HCT116 (cell line): ENCODE measurements at regions not wholly inside any gene's neighbourhood (a gene's known extent, or its start where the extent isn't known, plus 50 kb on each side); places are given as distances from the start of the nearest gene placed in this dataset.

Experiments used
- ATAC-seq: fragments of 200-7000 bp; cut with Tn5 transposase; 2 replicates; pipeline ENCODE4 v1.9.1; 2020; ENCODE audit warnings: mild to moderate bottlenecking, moderate library complexity
- BruUV-seq: library from RNA; stranded (reverse); fragments of 400-500 nt; replicated peaks from 2 replicates; lab custom pipeline; 2021; lab: Mats Ljungman, UMichigan
- CTCF ChIA-PET: fragments of 300-600 bp; sonication (Branson Sonifier 250); formaldehyde crosslinking; loops from one replicate; lab custom pipeline; 2021; ENCODE audit warnings: antibody characterized with exemption; lab: Charles Lee
- POLR2A ChIA-PET: fragments of 300-600, 350-600 bp; sonication (Branson Sonifier 250); formaldehyde crosslinking; loops from one replicate; lab custom pipeline; 2021; ENCODE audit warnings: antibody characterized with exemption; lab: Charles Lee
- RAD21 ChIA-PET, 2 experiments: fragments of 300-600 bp; sonication (Branson Sonifier 250); formaldehyde crosslinking; loops; one replicate each; lab custom pipeline; 2023; ENCODE audit warnings: low total read pairs in 2 of 2; ENCODE audit not compliant: uncharacterized antibody in 2 of 2, unreplicated experiment in 2 of 2, low non-redundant PET in 1 of 2; lab: Charles Lee
- DNase-seq: peaks from one replicate; pipeline ENCODE4 v3.0.0-alpha.2; 2010; ENCODE audit warnings: low read depth, low spot score
- H2AFZ ChIP-seq: fragments of 200-600 bp; shearing (Covaris generic), sonication (generic); 2 replicates; pipeline ENCODE4 v1.6.1; 2017; ENCODE audit warnings: low read depth, mixed run types, mixed read lengths, antibody characterized with exemption, low read length; ENCODE audit not compliant: poor library complexity, severe bottlenecking
- H3K27ac ChIP-seq: 2 replicates; pipeline ENCODE4 v1.5.1; 2012; ENCODE audit warnings: low read depth, low read length
- H3K27me3 ChIP-seq: fragments of 200-600 bp; sonication (generic); 2 replicates; pipeline ENCODE4 v1.6.1; 2016; ENCODE audit warnings: mixed run types, low read length, mixed read lengths; ENCODE audit not compliant: insufficient read depth
- H3K36me3 ChIP-seq, 2 experiments: fragments of 200-500 bp in 1 of 2; fragments of 200-600 bp in 1 of 2; sonication (Bioruptor generic) in 1 of 2; sonication (generic) in 1 of 2; 2 replicates each; pipeline versions ENCODE4 v1.5.1 to v1.6.1; 2014 to 2016; ENCODE audit warnings: low read length in 2 of 2, inconsistent platforms in 1 of 2, mixed read lengths in 1 of 2, mixed run types in 1 of 2; ENCODE audit not compliant: insufficient read depth in 2 of 2, control insufficient read depth in 1 of 2
- H3K4me1 ChIP-seq, 2 experiments: fragments of 200-600 bp in 1 of 2; sonication (generic) in 1 of 2; 2 replicates each; pipeline versions ENCODE4 v1.5.1 to v1.6.1; 2012 to 2017; ENCODE audit warnings: low read length in 2 of 2, inconsistent platforms in 1 of 2, mild to moderate bottlenecking in 1 of 2, mixed read lengths in 1 of 2, mixed run types in 1 of 2, moderate library complexity in 1 of 2; ENCODE audit not compliant: insufficient read depth in 2 of 2, control insufficient read depth in 1 of 2
- H3K4me2 ChIP-seq: fragments of 200-600 bp; sonication (generic); 2 replicates; pipeline ENCODE4 v1.6.1; 2017; ENCODE audit warnings: mixed run types, low read length, mixed read lengths
- H3K4me3 ChIP-seq, 2 experiments: fragments of 200-600 bp in 1 of 2; sonication (generic) in 1 of 2; replicated peaks in 1 of 2; 2 replicates each; pipeline ENCODE4 v1.5.1; 2011 to 2016; ENCODE audit warnings: low read length in 2 of 2, control low read depth in 1 of 2, low read depth in 1 of 2, mild to moderate bottlenecking in 1 of 2, mixed read lengths in 1 of 2, mixed run types in 1 of 2
- H3K79me2 ChIP-seq: fragments of 200-600 bp; sonication (generic); 2 replicates; pipeline ENCODE4 v1.6.1; 2017; ENCODE audit warnings: mild to moderate bottlenecking, mixed run types, low read length, moderate library complexity, mixed read lengths; ENCODE audit not compliant: insufficient read depth
- H3K9ac ChIP-seq: fragments of 200-600 bp; sonication (generic); 2 replicates; pipeline ENCODE4 v1.6.1; 2016; ENCODE audit warnings: low read length, mixed read lengths
- H3K9me2 ChIP-seq: fragments of 200-600 bp; sonication (generic), shearing (Covaris generic); 2 replicates; pipeline ENCODE4 v1.6.1; 2017; ENCODE audit warnings: mixed run types, mild to moderate bottlenecking, moderate library complexity; ENCODE audit not compliant: insufficient read depth
- H3K9me3 ChIP-seq, 2 experiments: fragments of 200-500 bp in 1 of 2; fragments of 200-600 bp in 1 of 2; sonication (Bioruptor generic) in 1 of 2; sonication (generic) in 1 of 2; 2 replicates each; pipeline ENCODE4 v1.6.1; 2014 to 2017; ENCODE audit warnings: low read length in 2 of 2, mixed read lengths in 2 of 2, inconsistent platforms in 1 of 2, low read depth in 1 of 2, mild to moderate bottlenecking in 1 of 2, mixed run types in 1 of 2, moderate library complexity in 1 of 2; ENCODE audit not compliant: control insufficient read depth in 1 of 2, insufficient read depth in 1 of 2
- H4K20me1 ChIP-seq: fragments of 200-600 bp; sonication (generic), shearing (Covaris generic); 2 replicates; pipeline ENCODE4 v1.6.1; 2017; ENCODE audit warnings: mixed run types, mild to moderate bottlenecking, moderate library complexity; ENCODE audit not compliant: insufficient read depth
- CBX3 ChIP-seq: IDR thresholded peaks from 2 replicates; pipeline ENCODE4 v1.6.1; 2012; ENCODE audit warnings: low read depth
- CTCF ChIP-seq, 3 experiments: fragments of 200-600 bp in 1 of 3; sonication (generic) in 1 of 3; IDR thresholded peaks in 2 of 3; conservative IDR thresholded peaks in 1 of 3; 2 replicates each; pipeline ENCODE4 v1.5.1; 2012 to 2017; ENCODE audit warnings: low read depth in 2 of 3, low read length in 2 of 3, antibody characterized with exemption in 1 of 3, borderline replicate concordance in 1 of 3, control low read depth in 1 of 3, mild to moderate bottlenecking in 1 of 3, mixed read lengths in 1 of 3, mixed run types in 1 of 3, moderate library complexity in 1 of 3; ENCODE audit not compliant: insufficient read depth in 1 of 3
- EZH2 ChIP-seq: fragments of 200-600 bp; sonication (generic); IDR thresholded peaks from 2 replicates; pipeline ENCODE4 v1.6.1; 2017; ENCODE audit warnings: antibody characterized with exemption, mixed run types
- EZH2phosphoT487 ChIP-seq: fragments of 200-600 bp; IDR thresholded peaks from 2 replicates; pipeline ENCODE4 v1.6.1; 2018; ENCODE audit warnings: antibody characterized with exemption, borderline replicate concordance
- FOSL1 ChIP-seq: IDR thresholded peaks from 2 replicates; pipeline ENCODE4 v1.6.1; 2012; ENCODE audit warnings: low read depth
- JUND ChIP-seq: IDR thresholded peaks from 2 replicates; pipeline ENCODE4 v1.6.1; 2012
- POLR2A ChIP-seq: IDR thresholded peaks from 2 replicates; pipeline ENCODE4 v1.7.0; 2011; ENCODE audit warnings: borderline replicate concordance; ENCODE audit not compliant: insufficient read depth, insufficient read length; ENCODE audit errors: extremely low read depth
- YY1 ChIP-seq: IDR thresholded peaks from 2 replicates; pipeline ENCODE4 v1.6.1; 2011; ENCODE audit warnings: low read length, low read depth, moderate library complexity, mild to moderate bottlenecking; ENCODE audit not compliant: insufficient replicate concordance; ENCODE audit errors: extremely low read depth
- ZBTB33 ChIP-seq: IDR thresholded peaks from 2 replicates; pipeline ENCODE4 v1.6.1; 2011; ENCODE audit warnings: mild to moderate bottlenecking, low read length, moderate library complexity; ENCODE audit not compliant: insufficient replicate concordance; ENCODE audit errors: extremely low read depth
- ZFX ChIP-seq: fragments of 450-650 bp; IDR thresholded peaks from 2 replicates; pipeline ENCODE4 v1.6.1; 2017
- ZNF274 ChIP-seq: fragments of 200-500 bp; sonication (Bioruptor generic); IDR thresholded peaks from 2 replicates; pipeline ENCODE4 v1.6.1; 2014; ENCODE audit warnings: mild to moderate bottlenecking, low read depth, low read length, inconsistent platforms
- intact Hi-C: fragments of 100-400 bp; cut with micrococcal nuclease; formaldehyde crosslinking; loops from 2 replicates; pipeline ENCODE4 v1.10.0; 2022
- TF ChIP-seq, protein P1 (sequence below): IDR thresholded peaks from 2 replicates; pipeline ENCODE4 v1.6.1; 2012
- TF ChIP-seq, protein P2 (sequence below): IDR thresholded peaks from 2 replicates; pipeline ENCODE4 v1.6.1; 2012

DNA sequence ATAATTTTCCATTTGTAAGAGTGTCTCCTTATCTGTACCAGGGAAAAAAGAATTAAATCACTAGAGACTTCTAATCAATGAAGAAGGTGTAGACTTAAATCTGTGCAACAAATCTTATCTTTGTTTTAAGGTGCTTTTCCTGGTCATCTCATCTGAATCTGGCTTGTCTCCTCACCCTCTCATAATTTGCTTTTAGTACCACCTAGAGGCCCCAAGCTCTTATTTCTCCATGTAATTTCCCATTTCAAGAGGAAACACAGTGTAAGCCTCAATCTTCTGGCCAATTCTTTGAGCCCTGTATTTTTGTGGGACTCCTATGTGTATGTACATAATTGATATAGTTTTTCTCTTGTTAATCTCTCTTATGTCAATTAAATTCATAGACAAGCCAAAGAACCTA is 1975.3 kb upstream of the CDH6 start:
- CTCF ChIA-PET = no interaction called here
- POLR2A ChIA-PET = no interaction called here
- BruUV-seq = no TSS peak
- Histone ChIP-seq H3K9me2 (no peaks in the 10 kb centered on the region), H3K4me3 (no peak overlapping the region), H3K9ac (no peak overlapping the region), H3K4me1 (no peaks in the 10 kb centered on the region), H3K27ac (no peak overlapping the region), H3K4me2 (no peak overlapping the region), H3K79me2 (no peaks in the 10 kb centered on the region), H4K20me1 (no peaks in the 10 kb centered on the region), H3K9me3 (peaks cover 17 to 19% of the 10 kb centered on the region in 2 experiments; a peak in 2 of 4 replicates), H2AFZ (no peak overlapping the region), H3K27me3 (no peaks in the 10 kb centered on the region), H3K36me3 (no peaks in the 10 kb centered on the region)
- no peak for DNase-seq
- intact Hi-C loops = no loop called here
- TF ChIP-seq YY1 (no peak), CTCF (IDR thresholded peaks at IDR 0.05 in 2 of 3, conservative IDR thresholded peaks at IDR 0.05 in 1 of 3; ENCODE audit: borderline replicate concordance in 1 of 3, insufficient read depth in 1 of 3, low read depth in 2 of 3, low read length in 2 of 3) (no peak), EZH2 (no peak), CBX3 (no peak), ZFX (no peak), JUND (no peak), POLR2A (no peak), EZH2phosphoT487 (no peak), ZBTB33 (no peak), FOSL1 (no peak), ZNF274 (no peak)
- TF ChIP-seq, protein P1, sequence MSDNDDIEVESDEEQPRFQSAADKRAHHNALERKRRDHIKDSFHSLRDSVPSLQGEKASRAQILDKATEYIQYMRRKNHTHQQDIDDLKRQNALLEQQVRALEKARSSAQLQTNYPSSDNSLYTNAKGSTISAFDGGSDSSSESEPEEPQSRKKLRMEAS = no peak
- TF ChIP-seq, protein P2, sequence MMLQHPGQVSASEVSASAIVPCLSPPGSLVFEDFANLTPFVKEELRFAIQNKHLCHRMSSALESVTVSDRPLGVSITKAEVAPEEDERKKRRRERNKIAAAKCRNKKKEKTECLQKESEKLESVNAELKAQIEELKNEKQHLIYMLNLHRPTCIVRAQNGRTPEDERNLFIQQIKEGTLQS = no peak
- no peak for ATAC-seq
- RAD21 ChIA-PET = no interaction called here
